VCaP (cell line): ENCODE measurements at regions not wholly inside any gene's neighbourhood (a gene's known extent, or its start where the extent isn't known, plus 50 kb on each side); places are given as distances from the start of the nearest gene placed in this dataset.

Experiments
- H3K27ac ChIP-seq: fragments of 450-650 bp; 2 replicates; pipeline ENCODE4 v1.5.1; 2017
- CTCF ChIP-seq: fragments of 450-650 bp; conservative IDR thresholded peaks from 2 replicates; pipeline ENCODE4 v1.5.1; 2017; ENCODE audit warnings: mild to moderate bottlenecking, moderate library complexity

- no peak for TF ChIP-seq CTCF
- no peak overlapping the region for H3K27ac ChIP-seq
These were observed 273.6 kb downstream of the ZBBX start for GRCh38 chr3:167106456-167106855.

GRCh38 chr3:167102071-167102470 lies 278.0 kb downstream of the ZBBX start:
- no peak overlapping the region for H3K27ac ChIP-seq
- TF ChIP-seq CTCF: no peak

GRCh38 chr3:167100651-167101050 lies 279.4 kb downstream of the ZBBX start:
- no peak overlapping the region for H3K27ac ChIP-seq
- TF ChIP-seq CTCF: no peak

- TF ChIP-seq CTCF: no peak
- no peak overlapping the region for H3K27ac ChIP-seq
These were observed 279.9 kb downstream of the ZBBX start for GRCh38 chr3:167100200-167100599.

GRCh38 chr3:167095976-167096375 lies 284.1 kb downstream of the ZBBX start:
- no peak overlapping the region for H3K27ac ChIP-seq
- TF ChIP-seq CTCF: no peak

- H3K27ac ChIP-seq: no peak overlapping the region
- no peak for TF ChIP-seq CTCF
These were observed 285.5 kb downstream of the ZBBX start for GRCh38 chr3:167094632-167095031.

- H3K27ac ChIP-seq: no peak overlapping the region
- no peak for TF ChIP-seq CTCF
These were observed 288.9 kb downstream of the ZBBX start for GRCh38 chr3:167091226-167091625.

- TF ChIP-seq CTCF: no peak
- no peak overlapping the region for H3K27ac ChIP-seq
These were observed 295.6 kb downstream of the ZBBX start for GRCh38 chr3:167084545-167084944.
